A673 (cell line): ENCODE measurements at regions not wholly inside any gene's neighbourhood (a gene's known extent, or its start where the extent isn't known, plus 50 kb on each side); places are given as distances from the start of the nearest gene placed in this dataset.
"Not testable (repeated sequence)": the region's sequence is repeated elsewhere in the genome, so short reads cannot be mapped to it uniquely, and the experiment has no call there.

Experiments used
- BruUV-seq: library from RNA; stranded (reverse); fragments of 400-500 nt; replicated peaks from 2 replicates; lab custom pipeline; 2021; lab: Mats Ljungman, UMichigan
- CTCF ChIA-PET: fragments of 300-600 bp; sonication (Branson Sonifier 250); formaldehyde crosslinking; loops from one replicate; lab custom pipeline; 2022; ENCODE audit warnings: antibody characterized with exemption; lab: Charles Lee
- POLR2A ChIA-PET: fragments of 300-600 bp; sonication (Branson Sonifier 250); formaldehyde crosslinking; loops from one replicate; lab custom pipeline; 2022; ENCODE audit warnings: antibody characterized with exemption; ENCODE audit not compliant: low non-redundant PET; lab: Charles Lee
- DNase-seq: peaks from one replicate; pipeline ENCODE4 v3.0.0-alpha.2; 2015; ENCODE audit warnings: low spot score
- H3K27ac ChIP-seq: fragments of 200-600 bp; sonication (generic); 2 replicates; pipeline ENCODE4 v1.5.1; 2016; ENCODE audit warnings: mixed run types, low read depth, mild to moderate bottlenecking, mixed read lengths, antibody characterized with exemption, low read length; ENCODE audit not compliant: poor library complexity, severe bottlenecking
- H3K27me3 ChIP-seq: fragments of 200-600 bp; sonication (generic); replicated peaks from 2 replicates; pipeline ENCODE4 v1.6.1; 2017; ENCODE audit warnings: mixed run types, low read depth, mild to moderate bottlenecking, mixed read lengths, antibody characterized with exemption, low read length; ENCODE audit not compliant: insufficient read depth, poor library complexity
- H3K36me3 ChIP-seq: fragments of 200-600 bp; sonication (generic); 2 replicates; pipeline ENCODE4 v1.6.1; 2016; ENCODE audit warnings: mixed run types, mild to moderate bottlenecking, mixed read lengths, antibody characterized with exemption, low read length; ENCODE audit not compliant: insufficient read depth, poor library complexity, severe bottlenecking
- H3K4me1 ChIP-seq: fragments of 200-600 bp; sonication (generic); 2 replicates; pipeline ENCODE4 v1.6.1; 2017; ENCODE audit warnings: mixed run types, mild to moderate bottlenecking, mixed read lengths, antibody characterized with exemption, low read length; ENCODE audit not compliant: insufficient read depth, poor library complexity, severe bottlenecking
- H3K4me3 ChIP-seq: fragments of 200-600 bp; sonication (generic); 2 replicates; pipeline ENCODE4 v1.5.1; 2016; ENCODE audit warnings: low read depth, mixed run types, mild to moderate bottlenecking, mixed read lengths, low read length; ENCODE audit not compliant: poor library complexity, severe bottlenecking
- H3K9me3 ChIP-seq: fragments of 200-600 bp; sonication (generic); 2 replicates; pipeline ENCODE4 v1.6.1; 2016; ENCODE audit warnings: mixed run types, low read depth, mild to moderate bottlenecking, mixed read lengths, antibody characterized with exemption, low read length; ENCODE audit not compliant: poor library complexity, severe bottlenecking
- CTCF ChIP-seq: fragments of 300-800, 200-600 bp; sonication (generic); conservative IDR thresholded peaks from 2 replicates; pipeline ENCODE4 v1.5.1; 2017; ENCODE audit warnings: low read depth, mild to moderate bottlenecking, antibody characterized with exemption, low read length, moderate library complexity, mixed read lengths
- EZH2 ChIP-seq: fragments of 200-600 bp; sonication (generic); IDR thresholded peaks from 2 replicates; pipeline ENCODE4 v1.6.1; 2017; ENCODE audit warnings: borderline replicate concordance, low read depth, mild to moderate bottlenecking, mixed read lengths, antibody characterized with exemption, low read length; ENCODE audit not compliant: poor library complexity, severe bottlenecking
- intact Hi-C: fragments of 100-400 bp; cut with micrococcal nuclease; formaldehyde crosslinking; loops from one replicate; pipeline ENCODE4 v1.10.0; 2022; ENCODE audit not compliant: unreplicated experiment

DNA sequence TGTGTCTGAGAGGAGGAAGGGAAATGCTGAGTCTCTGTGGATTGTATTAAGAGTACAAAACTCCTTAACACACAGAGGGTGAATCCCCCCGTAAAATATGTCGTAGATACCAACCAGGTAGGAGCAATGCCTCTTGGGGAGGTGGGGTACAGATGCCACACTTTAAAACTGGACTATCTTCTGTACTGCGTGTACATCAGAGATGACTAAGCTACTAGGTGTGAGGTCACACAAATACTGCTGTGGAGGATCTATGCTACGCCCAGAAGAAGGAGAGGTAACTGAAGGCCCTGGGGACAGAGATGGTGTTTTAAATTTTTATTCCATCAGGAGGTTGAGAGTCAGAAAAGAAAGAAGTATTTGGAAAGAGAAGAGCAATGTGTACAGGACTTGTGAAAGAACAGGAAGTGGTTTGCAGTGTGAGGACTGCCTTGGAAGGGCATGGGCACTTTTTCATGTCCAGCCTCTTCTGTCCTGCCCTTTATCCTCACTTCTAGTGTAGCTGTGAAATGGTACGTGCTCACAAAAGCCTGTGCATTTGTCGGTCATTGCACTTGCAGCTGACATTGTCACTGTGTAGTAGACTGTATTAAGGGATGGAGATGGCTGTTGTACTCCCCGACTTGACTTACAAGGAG is 287.8 kb upstream of the CHRM3 start:
- Histone ChIP-seq H3K9me3 (no peaks in the 10 kb centered on the region), H3K4me1 (no peaks in the 10 kb centered on the region), H3K4me3 (no peak overlapping the region), H3K27ac (no peak overlapping the region), H3K36me3 (no peaks in the 10 kb centered on the region), H3K27me3 (no peaks in the 10 kb centered on the region)
- CTCF ChIA-PET, result no interaction called here
- no peak for DNase-seq
- POLR2A ChIA-PET, result no interaction called here
- no peak for TF ChIP-seq EZH2
- TF ChIP-seq CTCF, result no peak
- intact Hi-C loops, result no loop called here
- no TSS peak for BruUV-seq

DNA sequence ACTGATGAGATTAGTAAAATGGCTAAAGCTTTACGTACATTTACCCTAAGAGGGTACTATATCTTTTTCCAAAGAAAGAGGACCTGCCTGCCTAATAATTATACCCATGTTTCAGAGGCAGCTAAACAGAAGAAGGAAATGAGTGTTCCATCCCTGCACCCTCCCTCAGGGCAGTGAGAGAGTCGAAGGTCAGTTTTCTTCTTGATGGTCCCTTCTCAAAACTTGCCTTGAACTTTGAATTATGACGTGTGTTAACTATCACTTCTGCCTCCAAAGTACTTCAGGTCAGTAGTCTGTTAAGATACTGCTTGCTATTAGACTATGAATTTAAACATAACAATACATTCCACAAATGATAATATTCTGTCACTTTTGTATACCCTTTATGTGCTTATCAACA is 294.8 kb upstream of the CHRM3 start:
- intact Hi-C loops, result no loop called here
- CTCF ChIA-PET, result no interaction called here
- Histone ChIP-seq H3K4me3 (no peak overlapping the region), H3K27ac (no peak overlapping the region), H3K9me3 (no peaks in the 10 kb centered on the region), H3K36me3 (no peaks in the 10 kb centered on the region), H3K27me3 (no peaks in the 10 kb centered on the region), H3K4me1 (no peaks in the 10 kb centered on the region)
- no peak for DNase-seq
- no TSS peak for BruUV-seq
- POLR2A ChIA-PET, result no interaction called here
- TF ChIP-seq EZH2, result no peak
- TF ChIP-seq CTCF, result no peak

- no peaks in the 10 kb centered on the region for H3K4me1 ChIP-seq
- intact Hi-C loops, result no loop called here
- no peaks in the 10 kb centered on the region for H3K9me3 ChIP-seq
- no peak for DNase-seq
- H3K4me3 ChIP-seq, result no peak overlapping the region
- no peak overlapping the region for H3K27ac ChIP-seq
- TF ChIP-seq CTCF, result no peak
- no peak for TF ChIP-seq EZH2
- H3K36me3 ChIP-seq, result no peaks in the 10 kb centered on the region
- ChIA-PET CTCF (no interaction called here), POLR2A (no interaction called here)
- H3K27me3 ChIP-seq, result no peaks in the 10 kb centered on the region
- BruUV-seq, result no TSS peak
These were observed 301.8 kb upstream of the CHRM3 start for GRCh38 chr1:239084459-239085080.

GRCh38 chr1:239081947-239082346 is 304.4 kb upstream of the CHRM3 start:
- BruUV-seq, H3K36me3 ChIP-seq, DNase-seq, H3K27ac ChIP-seq, H3K9me3 ChIP-seq, H3K4me3 ChIP-seq, H3K4me1 ChIP-seq, CTCF ChIA-PET, H3K27me3 ChIP-seq, intact Hi-C loops, POLR2A ChIA-PET: not testable (repeated sequence)
